Mesendoderm (in vitro differentiated cells): ENCODE measurements at regions not wholly inside any gene's neighbourhood (a gene's known extent, or its start where the extent isn't known, plus 50 kb on each side); places are given as distances from the start of the nearest gene placed in this dataset.

Source experiments
- DNase-seq: peaks from one replicate; pipeline ENCODE4 v3.0.0; 2013
- H2AK5ac ChIP-seq: 2 replicates; pipeline ENCODE4 v1.6.1; 2013; ENCODE audit warnings: low read length, inconsistent platforms
- H2BK120ac ChIP-seq: 2 replicates; pipeline ENCODE4 v1.6.1; 2013; ENCODE audit warnings: low read depth, mild to moderate bottlenecking, low read length, moderate library complexity, mixed read lengths
- H2BK15ac ChIP-seq: replicated peaks from 2 replicates; pipeline ENCODE4 v1.6.1; 2013; ENCODE audit warnings: low read depth, mild to moderate bottlenecking, moderate library complexity
- H2BK5ac ChIP-seq: 2 replicates; pipeline ENCODE4 v1.6.1; 2013; ENCODE audit warnings: low read length, inconsistent platforms
- H3K18ac ChIP-seq: 2 replicates; pipeline ENCODE4 v1.6.1; 2013; ENCODE audit warnings: mild to moderate bottlenecking, low read length, mixed read lengths
- H3K23ac ChIP-seq: one replicate; pipeline ENCODE4 v1.6.1; 2013; ENCODE audit warnings: low read length
- H3K27ac ChIP-seq: 2 replicates; pipeline ENCODE4 v1.5.1; 2013; ENCODE audit warnings: low read depth, mild to moderate bottlenecking, inconsistent platforms, low read length, moderate library complexity
- H3K27me3 ChIP-seq: 2 replicates; pipeline ENCODE4 v1.6.1; 2013; ENCODE audit warnings: low read length, control low read depth, mild to moderate bottlenecking, inconsistent platforms; ENCODE audit not compliant: insufficient read depth, poor library complexity
- H3K36me3 ChIP-seq: 2 replicates; pipeline ENCODE4 v1.6.1; 2013; ENCODE audit warnings: low read length, inconsistent platforms; ENCODE audit not compliant: control insufficient read depth, insufficient read depth
- H3K4ac ChIP-seq: one replicate; pipeline ENCODE4 v1.6.1; 2013; ENCODE audit warnings: low read depth, mild to moderate bottlenecking, low read length, moderate library complexity
- H3K4me1 ChIP-seq: 2 replicates; pipeline ENCODE4 v1.6.1; 2013; ENCODE audit warnings: low read depth, low read length, inconsistent platforms; ENCODE audit not compliant: control insufficient read depth
- H3K4me2 ChIP-seq: 2 replicates; pipeline ENCODE4 v1.6.1; 2013; ENCODE audit warnings: low read length
- H3K4me3 ChIP-seq: 2 replicates; pipeline ENCODE4 v1.5.1; 2013; ENCODE audit warnings: mild to moderate bottlenecking, low read length
- H3K56ac ChIP-seq: one replicate; pipeline ENCODE4 v1.6.1; 2013; ENCODE audit warnings: low read length
- H3K79me1 ChIP-seq: 2 replicates; pipeline ENCODE4 v1.6.1; 2013; ENCODE audit warnings: low read length, inconsistent platforms
- H3K79me2 ChIP-seq: 2 replicates; pipeline ENCODE4 v1.6.1; 2013; ENCODE audit warnings: mild to moderate bottlenecking, low read length; ENCODE audit not compliant: control insufficient read depth, insufficient read depth
- H3K9ac ChIP-seq: 2 replicates; pipeline ENCODE4 v1.6.1; 2013; ENCODE audit warnings: low read length, inconsistent platforms
- H4K5ac ChIP-seq: one replicate; pipeline ENCODE4 v1.6.1; 2013; ENCODE audit warnings: low read length
- H4K8ac ChIP-seq: one replicate; pipeline ENCODE4 v1.6.1; 2013; ENCODE audit warnings: low read depth, mild to moderate bottlenecking, control low read depth, low read length, moderate library complexity
- WGBS: extraction: QIAGEN DNeasy Blood & Tissue Kit; methylation state at CpG from one replicate; pipeline ENCODE4 v1.1.7; 2013; ENCODE audit warnings: low lambda C conversion rate, missing lambda C conversion rate; ENCODE audit not compliant: insufficient coverage; ENCODE audit errors: extremely low coverage; 5-methylcytosine and 5-hydroxymethylcytosine counted together

GRCh38 chr6:105791179-105791578, 295.0 kb upstream of the PRDM1 start:
- H3K27me3 ChIP-seq = no peaks in the 10 kb centered on the region
- no peaks in the 10 kb centered on the region for H3K79me1 ChIP-seq
- no peaks in the 10 kb centered on the region for H3K79me2 ChIP-seq
- no peak overlapping the region for H3K4ac ChIP-seq
- H3K18ac ChIP-seq = no peak overlapping the region
- no peak overlapping the region for H2BK120ac ChIP-seq
- H4K8ac ChIP-seq = no peak overlapping the region
- no peak overlapping the region for H2BK15ac ChIP-seq
- no peak overlapping the region for H4K5ac ChIP-seq
- no peak overlapping the region for H3K9ac ChIP-seq
- no peak for DNase-seq
- H3K36me3 ChIP-seq = no peaks in the 10 kb centered on the region
- no peak overlapping the region for H2BK5ac ChIP-seq
- no peak overlapping the region for H3K56ac ChIP-seq
- no CpG with 5 or more reads among the region's 1 CpG for WGBS
- H3K4me2 ChIP-seq = no peak overlapping the region
- H2AK5ac ChIP-seq = no peak overlapping the region
- H3K27ac ChIP-seq = no peak overlapping the region
- no peak overlapping the region for H3K4me3 ChIP-seq
- H3K23ac ChIP-seq = no peak overlapping the region
- no peaks in the 10 kb centered on the region for H3K4me1 ChIP-seq

GRCh38 chr6:105790635-105791034, 295.5 kb upstream of the PRDM1 start:
- no peaks in the 10 kb centered on the region for H3K79me2 ChIP-seq
- H3K4me3 ChIP-seq = no peak overlapping the region
- H4K8ac ChIP-seq = no peak overlapping the region
- no peak overlapping the region for H3K4me2 ChIP-seq
- no CpG with 5 or more reads among the region's 1 CpG for WGBS
- no peak overlapping the region for H3K56ac ChIP-seq
- no peak overlapping the region for H2BK15ac ChIP-seq
- no peak overlapping the region for H3K23ac ChIP-seq
- no peaks in the 10 kb centered on the region for H3K4me1 ChIP-seq
- no peak overlapping the region for H4K5ac ChIP-seq
- no peak overlapping the region for H3K18ac ChIP-seq
- H2BK5ac ChIP-seq = no peak overlapping the region
- H3K4ac ChIP-seq = no peak overlapping the region
- H3K27ac ChIP-seq = no peak overlapping the region
- H3K79me1 ChIP-seq = no peaks in the 10 kb centered on the region
- no peak overlapping the region for H3K9ac ChIP-seq
- H2BK120ac ChIP-seq = no peak overlapping the region
- no peaks in the 10 kb centered on the region for H3K27me3 ChIP-seq
- no peak overlapping the region for H2AK5ac ChIP-seq
- no peak for DNase-seq
- H3K36me3 ChIP-seq = no peaks in the 10 kb centered on the region

- Histone ChIP-seq H3K27me3 (no peaks in the 10 kb centered on the region), H4K5ac (no peak overlapping the region), H3K36me3 (no peaks in the 10 kb centered on the region), H3K4ac (no peak overlapping the region), H4K8ac (no peak overlapping the region), H3K27ac (no peak overlapping the region), H3K4me3 (no peak overlapping the region), H3K23ac (no peak overlapping the region), H2BK15ac (no peak overlapping the region), H3K4me1 (no peaks in the 10 kb centered on the region), H2BK120ac (no peak overlapping the region), H3K9ac (no peak overlapping the region), H3K56ac (no peak overlapping the region), H2BK5ac (no peak overlapping the region), H3K79me2 (no peaks in the 10 kb centered on the region), H3K18ac (no peak overlapping the region), H2AK5ac (no peak overlapping the region), H3K79me1 (no peaks in the 10 kb centered on the region), H3K4me2 (no peak overlapping the region)
- no peak for DNase-seq
- WGBS = no CpG with 5 or more reads among the region's 2 CpGs
Measured at GRCh38 chr6:105789935-105790334, 296.2 kb upstream of the PRDM1 start.

- H4K5ac ChIP-seq = no peak overlapping the region
- no peaks in the 10 kb centered on the region for H3K36me3 ChIP-seq
- DNase-seq = no peak
- H3K79me1 ChIP-seq = no peaks in the 10 kb centered on the region
- H3K23ac ChIP-seq = no peak overlapping the region
- no peak overlapping the region for H3K18ac ChIP-seq
- no peaks in the 10 kb centered on the region for H3K79me2 ChIP-seq
- H3K56ac ChIP-seq = no peak overlapping the region
- H4K8ac ChIP-seq = no peak overlapping the region
- H2BK15ac ChIP-seq = no peak overlapping the region
- H3K27ac ChIP-seq = no peak overlapping the region
- H3K9ac ChIP-seq = no peak overlapping the region
- H3K4me1 ChIP-seq = no peaks in the 10 kb centered on the region
- H2BK5ac ChIP-seq = no peak overlapping the region
- H2AK5ac ChIP-seq = peak overlapping the region; percentile 30
- H3K4me3 ChIP-seq = no peak overlapping the region
- no peak overlapping the region for H3K4me2 ChIP-seq
- no peaks in the 10 kb centered on the region for H3K27me3 ChIP-seq
- no CpG with 5 or more reads among the region's 5 CpGs for WGBS
- no peak overlapping the region for H2BK120ac ChIP-seq
- no peak overlapping the region for H3K4ac ChIP-seq
Measured at GRCh38 chr6:105787747-105788146, 298.4 kb upstream of the PRDM1 start.

GRCh38 chr6:105786890-105787655, 299.1 kb upstream of the PRDM1 start:
- H3K56ac ChIP-seq = no peak overlapping the region
- no peak overlapping the region for H2BK15ac ChIP-seq
- no peaks in the 10 kb centered on the region for H3K79me1 ChIP-seq
- H3K4ac ChIP-seq = no peak overlapping the region
- no peaks in the 10 kb centered on the region for H3K36me3 ChIP-seq
- no peaks in the 10 kb centered on the region for H3K79me2 ChIP-seq
- no peak for DNase-seq
- no peak overlapping the region for H2BK5ac ChIP-seq
- H2AK5ac ChIP-seq = no peak overlapping the region
- H3K27ac ChIP-seq = no peak overlapping the region
- H2BK120ac ChIP-seq = no peak overlapping the region
- H4K5ac ChIP-seq = no peak overlapping the region
- H3K23ac ChIP-seq = no peak overlapping the region
- no peaks in the 10 kb centered on the region for H3K27me3 ChIP-seq
- no peak overlapping the region for H4K8ac ChIP-seq
- no peak overlapping the region for H3K18ac ChIP-seq
- H3K9ac ChIP-seq = no peak overlapping the region
- no peak overlapping the region for H3K4me3 ChIP-seq
- no peaks in the 10 kb centered on the region for H3K4me1 ChIP-seq
- no peak overlapping the region for H3K4me2 ChIP-seq
- WGBS = no CpG with 5 or more reads among the region's 10 CpGs

- no peak overlapping the region for H3K4ac ChIP-seq
- no peak overlapping the region for H4K5ac ChIP-seq
- H2BK5ac ChIP-seq = no peak overlapping the region
- no peaks in the 10 kb centered on the region for H3K36me3 ChIP-seq
- no peaks in the 10 kb centered on the region for H3K79me2 ChIP-seq
- no peak overlapping the region for H3K4me2 ChIP-seq
- no peak overlapping the region for H3K56ac ChIP-seq
- WGBS = no CpG with 5 or more reads among the region's 1 CpG
- H3K79me1 ChIP-seq = no peaks in the 10 kb centered on the region
- DNase-seq = peak; percentile 17
- H3K18ac ChIP-seq = no peak overlapping the region
- no peak overlapping the region for H2AK5ac ChIP-seq
- no peak overlapping the region for H2BK15ac ChIP-seq
- H3K9ac ChIP-seq = no peak overlapping the region
- H3K27me3 ChIP-seq = no peaks in the 10 kb centered on the region
- no peak overlapping the region for H4K8ac ChIP-seq
- no peaks in the 10 kb centered on the region for H3K4me1 ChIP-seq
- H3K27ac ChIP-seq = no peak overlapping the region
- no peak overlapping the region for H3K4me3 ChIP-seq
- no peak overlapping the region for H3K23ac ChIP-seq
- H2BK120ac ChIP-seq = no peak overlapping the region
Measured at GRCh38 chr6:105786449-105786848, 299.7 kb upstream of the PRDM1 start.
